SIG-M5 treated with dmso at 0.1 percent for 504 hours (cell line): ENCODE measurements at regions not wholly inside any gene's neighbourhood (a gene's known extent, or its start where the extent isn't known, plus 50 kb on each side); places are given as distances from the start of the nearest gene placed in this dataset.

Experiments
- DNase-seq: peaks from one replicate; lab custom pipeline; 2025; ENCODE audit not compliant: unreplicated experiment; lab: John Stamatoyannopoulos, UW

- no peak for DNase-seq
Observed at GRCh38 chr12:47412601-47413236, 293.1 kb downstream of the RPAP3 start.

DNA sequence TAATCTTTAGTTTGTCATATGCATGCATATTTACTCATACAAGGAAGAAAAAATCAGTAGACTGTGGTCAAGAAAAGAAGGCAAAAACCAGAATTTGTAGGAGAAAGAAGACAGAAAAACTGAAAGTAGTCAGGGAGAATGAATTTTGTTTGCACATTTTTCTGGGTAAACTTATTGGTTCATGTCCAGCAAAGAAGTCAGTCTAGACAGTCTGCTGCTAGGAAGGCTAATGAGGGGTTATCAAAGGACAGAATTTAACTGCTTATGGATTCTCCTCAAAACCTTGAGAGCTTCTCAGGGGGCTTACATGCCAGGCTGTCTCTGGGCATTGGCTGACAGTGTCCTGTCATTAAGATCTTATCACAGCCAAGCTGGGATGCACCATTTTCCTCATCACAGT lies 293.9 kb downstream of the RPAP3 start:
- DNase-seq: no peak

DNA sequence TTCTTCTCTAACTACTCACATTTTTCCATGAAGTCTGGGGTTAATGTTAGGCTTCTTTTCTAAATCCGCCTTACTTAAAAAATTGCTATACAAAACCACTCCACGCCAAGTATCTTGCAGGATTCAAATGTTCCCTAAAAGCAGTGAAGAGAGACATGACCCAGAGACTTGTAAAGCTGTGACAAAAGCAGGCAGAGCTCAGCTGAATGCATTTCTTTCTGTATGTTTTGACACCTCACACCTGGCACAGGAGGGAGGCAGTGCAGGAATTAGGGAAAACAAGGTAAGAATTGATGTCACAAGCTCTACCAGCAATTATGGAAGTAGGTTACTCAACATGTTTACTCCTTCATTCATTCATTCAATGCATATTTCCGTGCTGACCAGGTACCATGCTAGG lies 295.0 kb downstream of the RPAP3 start:
- DNase-seq: no peak

GRCh38 chr12:47410383-47410782 lies 295.4 kb downstream of the RPAP3 start:
- no peak for DNase-seq

- DNase-seq: no peak
Observed at GRCh38 chr12:47409310-47409987, 296.4 kb downstream of the RPAP3 start.

DNA sequence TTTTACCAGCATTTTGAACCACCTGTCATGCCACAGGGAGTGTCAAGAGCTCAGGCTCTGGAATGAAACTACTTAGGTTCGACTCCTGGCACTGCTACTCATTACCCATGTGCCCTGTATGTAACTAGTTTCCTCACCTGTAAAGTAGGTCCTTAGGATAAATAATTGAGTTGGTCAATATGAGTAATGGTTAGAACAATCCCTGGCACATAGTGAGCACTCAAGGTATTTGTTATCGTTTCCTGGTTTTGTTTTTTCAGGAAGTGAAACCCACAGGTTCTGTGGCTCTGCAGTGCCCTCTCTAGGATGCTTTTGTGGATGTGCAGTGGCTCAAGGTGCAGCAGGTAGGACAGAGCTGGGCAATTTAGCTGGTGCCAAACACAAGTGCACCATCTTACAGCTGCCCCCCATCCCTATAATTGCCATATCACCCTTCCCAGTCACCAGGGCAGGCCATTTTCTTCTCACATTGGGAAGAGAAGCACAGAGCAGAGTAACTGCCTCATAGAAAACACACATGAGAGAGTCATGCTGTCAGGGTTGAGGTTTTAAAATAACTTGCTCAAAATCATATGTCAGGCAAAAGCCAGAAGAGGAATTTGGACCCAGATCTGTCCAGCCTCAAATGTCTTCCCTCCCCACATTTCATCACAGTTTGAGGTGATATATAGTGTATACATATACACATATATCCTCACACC lies 297.5 kb downstream of the RPAP3 start:
- DNase-seq: peak; percentile 22

DNA sequence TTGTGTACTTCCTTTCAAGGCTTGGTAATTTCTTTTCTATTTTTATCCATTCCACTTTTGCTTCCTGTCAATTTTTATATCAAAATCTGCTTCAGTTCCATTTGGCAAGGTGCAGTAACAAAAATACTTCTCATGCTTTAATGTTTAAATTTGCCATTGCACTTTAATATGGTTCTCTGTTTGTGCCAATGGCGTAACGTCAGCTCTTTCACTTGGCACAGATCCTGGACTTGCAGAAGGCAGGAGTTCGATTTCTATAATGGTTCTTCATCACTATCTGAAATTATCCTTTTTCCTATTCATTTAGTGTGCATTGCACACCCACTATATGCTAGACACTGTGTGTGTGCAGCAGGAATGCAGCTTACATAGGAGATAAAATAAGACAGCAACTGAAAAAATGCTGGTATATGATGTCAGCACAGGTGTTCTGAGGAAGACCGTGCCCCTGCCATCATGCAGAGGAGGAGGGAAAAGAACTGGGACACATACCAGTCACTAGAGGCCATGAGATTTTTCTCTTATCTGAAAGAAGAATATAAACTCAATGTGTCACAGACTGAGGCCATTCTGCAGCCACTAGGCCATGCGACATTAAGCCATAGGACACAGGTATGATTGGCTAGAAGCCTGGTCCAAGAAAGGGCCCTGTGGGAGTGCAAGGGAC lies 298.2 kb downstream of the RPAP3 start:
- DNase-seq: no peak

- no peak for DNase-seq
Observed at GRCh38 chr12:47403681-47404080, 302.1 kb downstream of the RPAP3 start.

DNA sequence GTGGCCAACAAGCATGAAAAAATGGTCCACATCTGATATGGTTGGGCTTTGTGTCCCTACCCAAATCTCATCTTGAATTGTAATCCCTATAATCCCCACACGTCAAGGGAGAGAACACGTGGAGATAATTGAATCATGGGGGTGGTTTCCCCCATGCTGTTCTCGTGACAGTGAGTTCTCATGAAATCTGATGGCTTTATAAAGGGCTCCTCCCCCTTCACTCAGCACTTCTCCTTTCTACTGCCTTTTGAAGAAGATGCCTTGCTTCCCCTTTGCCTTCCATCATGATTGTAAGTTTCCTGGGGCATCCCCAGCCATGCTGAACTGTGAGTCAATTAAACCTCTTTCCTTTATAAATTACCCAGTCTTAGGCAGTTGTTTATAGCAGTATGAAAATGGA lies 304.6 kb downstream of the RPAP3 start:
- DNase-seq: peak; percentile 50

DNA sequence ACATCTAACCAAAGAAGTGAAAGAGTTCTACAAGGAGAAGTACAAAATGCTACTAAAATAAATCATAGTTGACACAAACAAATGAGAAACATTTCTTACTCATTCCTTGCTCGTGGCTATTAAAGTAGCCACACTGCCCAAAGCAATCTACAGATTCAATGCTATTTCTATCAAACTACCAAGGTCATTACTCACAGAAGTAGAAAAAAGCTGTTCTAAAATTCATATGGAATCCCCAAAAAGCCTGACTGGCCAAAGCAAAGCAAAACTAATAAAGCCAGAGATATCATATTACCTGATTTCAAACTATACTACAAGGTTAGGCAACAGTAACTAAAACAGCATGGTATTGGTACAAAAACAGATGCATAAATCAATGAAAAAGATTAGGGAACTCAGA lies 305.6 kb downstream of the RPAP3 start:
- no peak for DNase-seq

GRCh38 chr12:47397664-47398281 lies 308.1 kb downstream of the RPAP3 start:
- peak; percentile 54 for DNase-seq

- DNase-seq: no peak
Observed at GRCh38 chr12:47396902-47397663, 308.7 kb downstream of the RPAP3 start.

GRCh38 chr12:47394070-47394469 lies 311.8 kb downstream of the RPAP3 start:
- DNase-seq: no peak

- DNase-seq: no peak
Observed at GRCh38 chr12:47393403-47393790, 312.4 kb downstream of the RPAP3 start.

- DNase-seq: no peak
Observed at GRCh38 chr12:47391566-47391965, 311.8 kb upstream of the AMIGO2 start.

- no peak for DNase-seq
Observed at GRCh38 chr12:47388712-47389111, 309.0 kb upstream of the AMIGO2 start.

- no peak for DNase-seq
Observed at GRCh38 chr12:47387994-47388393, 308.2 kb upstream of the AMIGO2 start.

DNA sequence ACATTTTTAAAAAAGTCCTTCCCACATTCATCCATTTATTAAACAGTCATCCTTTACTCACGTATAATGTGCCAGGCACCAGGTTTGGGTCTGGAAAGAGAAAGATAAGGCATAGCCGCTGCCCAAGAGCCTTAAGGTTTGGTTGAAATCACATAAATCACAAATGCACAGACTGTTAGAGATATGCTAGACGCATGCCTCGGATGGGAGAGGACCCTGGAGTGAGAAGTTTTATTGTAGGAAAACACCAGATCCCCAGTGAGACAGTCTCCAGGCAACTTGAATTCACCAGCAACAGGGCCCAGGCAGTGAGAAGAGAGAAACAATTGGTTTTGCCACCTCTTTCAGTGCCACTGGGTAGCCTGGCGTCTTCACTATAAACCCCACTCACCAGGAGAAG lies 305.9 kb upstream of the AMIGO2 start:
- DNase-seq: no peak

- DNase-seq: no peak
Observed at GRCh38 chr12:47383942-47384341, 304.2 kb upstream of the AMIGO2 start.

GRCh38 chr12:47382305-47382704 lies 302.5 kb upstream of the AMIGO2 start:
- no peak for DNase-seq

DNA sequence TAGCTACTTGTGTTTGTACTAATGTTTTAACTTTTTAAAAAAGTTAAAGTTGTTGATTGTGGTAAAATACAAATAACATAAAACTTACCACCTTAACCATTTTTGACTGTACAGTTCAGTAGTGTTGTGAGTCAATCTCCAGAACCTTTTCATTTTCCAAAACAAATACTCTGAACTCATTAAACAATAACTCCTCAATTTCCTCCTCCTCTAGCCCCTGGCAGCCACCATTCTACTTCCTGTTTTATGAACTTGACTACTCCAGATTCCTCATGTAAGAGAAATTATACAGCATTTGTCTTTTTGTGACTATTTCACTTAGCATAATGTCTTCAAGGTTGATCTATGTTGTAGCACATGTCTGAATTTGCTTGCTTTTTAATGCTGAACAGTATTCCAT lies 299.1 kb upstream of the AMIGO2 start:
- DNase-seq: peak; percentile 20
